ENCODE measurements at regions not wholly inside any gene's neighbourhood (a gene's known extent, or its start where the extent isn't known, plus 50 kb on each side); places are given as distances from the start of the nearest gene placed in this dataset.
A peak's percentile ranks its signal among the peaks of the same experiment; 100 is the strongest.
"Not testable (repeated sequence)": the region's sequence is repeated elsewhere in the genome, so short reads cannot be mapped to it uniquely, and the experiment has no call there.

- H3K36me3 ChIP-seq: not testable (repeated sequence)
Measured at GRCh38 chr15:21357056-21357455, 83.2 kb downstream of the POTEB3 start.

GRCh38 chr15:21355944-21356343, 84.4 kb downstream of the POTEB3 start:
- 69 to 76% methylated on average over 3 of the region's 6 CpGs for WGBS, 2 donors
- H3K4me3 ChIP-seq; H3K9me3 ChIP-seq; ATAC-seq; H3K4me1 ChIP-seq; intact Hi-C loops (cut with DNase I); DNase-seq; H3K27me3 ChIP-seq; H3K36me3 ChIP-seq; H3K27ac ChIP-seq: not testable (repeated sequence)

More at GRCh38 chr15:21357056-21357455, 83.2 kb downstream of the POTEB3 start:
- H3K27me3 ChIP-seq; intact Hi-C loops (cut with DNase I); H3K4me1 ChIP-seq; ATAC-seq; H3K9me3 ChIP-seq; H3K27ac ChIP-seq; H3K4me3 ChIP-seq; DNase-seq: not testable (repeated sequence)
- 47 to 100% methylated on average over 1 to 3 of the region's 6 CpGs for WGBS, 2 donors

- H3K9me3 ChIP-seq; H3K27me3 ChIP-seq; H3K27ac ChIP-seq; H3K4me1 ChIP-seq; intact Hi-C loops (cut with DNase I); DNase-seq; H3K36me3 ChIP-seq; H3K4me3 ChIP-seq; ATAC-seq: not testable (repeated sequence)
- 48% methylated on average over 4 of the region's 20 CpGs; no CpG with 5 or more reads in 1 of the 2 donors for WGBS, 2 donors
Measured at GRCh38 chr15:21354597-21354996, 85.7 kb downstream of the POTEB3 start.

- H3K4me1 ChIP-seq; intact Hi-C loops (cut with DNase I): not testable (repeated sequence)
Measured at GRCh38 chr15:21352670-21353318, 87.5 kb downstream of the POTEB3 start.

GRCh38 chr15:21344960-21345359, 95.3 kb downstream of the POTEB3 start:
- intact Hi-C loops (cut with DNase I); DNase-seq; H3K4me1 ChIP-seq; H3K27me3 ChIP-seq; H3K9me3 ChIP-seq; H3K27ac ChIP-seq; ATAC-seq; H3K36me3 ChIP-seq: not testable (repeated sequence)
- peak overlapping the region in 3 of 10 donors; percentile 23 to 33 (median 27) for H3K4me3 ChIP-seq
- WGBS, 2 donors: 25 to 38% methylated on average over 17 to 24 of the region's 47 CpGs

More at GRCh38 chr15:21352670-21353318, 87.5 kb downstream of the POTEB3 start:
- not testable (repeated sequence) for ATAC-seq, H3K4me3 ChIP-seq, H3K9me3 ChIP-seq, DNase-seq, H3K27me3 ChIP-seq, H3K36me3 ChIP-seq, H3K27ac ChIP-seq
- no CpG with 5 or more reads among the region's 40 CpGs for WGBS, 2 donors

GRCh38 chr15:21344500-21344899, 95.8 kb downstream of the POTEB3 start:
- WGBS, 2 donors: no CpG with 5 or more reads among the region's 41 CpGs
- H3K27me3 ChIP-seq; H3K36me3 ChIP-seq; DNase-seq; H3K4me3 ChIP-seq; H3K27ac ChIP-seq; intact Hi-C loops (cut with DNase I); H3K9me3 ChIP-seq; H3K4me1 ChIP-seq: not testable (repeated sequence)
- peak in 2 of 8 donors; percentile 69 to 75 for ATAC-seq

- H3K9me3 ChIP-seq; H3K27me3 ChIP-seq; ATAC-seq; intact Hi-C loops (cut with DNase I); H3K4me3 ChIP-seq; H3K36me3 ChIP-seq; DNase-seq; H3K4me1 ChIP-seq; H3K27ac ChIP-seq: not testable (repeated sequence)
- WGBS, 2 donors: no CpG with 5 or more reads among the region's 2 CpGs
Measured at GRCh38 chr15:21337028-21337427, 103.3 kb downstream of the POTEB3 start.

- DNase-seq (peak in 1 of 2 donors; percentile 17), ATAC-seq (peak in 7 of 8 donors; percentile 57 to 93 (median 81))
- H3K27me3 ChIP-seq; intact Hi-C loops (cut with DNase I); H3K27ac ChIP-seq; H3K36me3 ChIP-seq; H3K9me3 ChIP-seq; H3K4me1 ChIP-seq: not testable (repeated sequence)
- WGBS, 2 donors: 39 to 71% methylated on average over 5 to 30 of the region's 68 CpGs
- peak overlapping the region in 1 of 10 donors; percentile 5 for H3K4me3 ChIP-seq
Measured at GRCh38 chr15:21324720-21325460, 115.4 kb downstream of the POTEB3 start.

- intact Hi-C loops (cut with DNase I): not testable (repeated sequence)
Measured at GRCh38 chr15:21284353-21284752, 155.9 kb downstream of the POTEB3 start.

GRCh38 chr15:21283210-21283609, 157.1 kb downstream of the POTEB3 start:
- H3K36me3 ChIP-seq; H3K27me3 ChIP-seq; intact Hi-C loops (cut with DNase I); H3K27ac ChIP-seq; H3K4me3 ChIP-seq; H3K9me3 ChIP-seq; DNase-seq; H3K4me1 ChIP-seq: not testable (repeated sequence)
- ATAC-seq: peak in 1 of 8 donors; percentile 43
- WGBS, 2 donors: no CpG with 5 or more reads among the region's 1 CpG

More at GRCh38 chr15:21284353-21284752, 155.9 kb downstream of the POTEB3 start:
- H3K27ac ChIP-seq, H3K9me3 ChIP-seq, DNase-seq, H3K36me3 ChIP-seq, H3K27me3 ChIP-seq, H3K4me1 ChIP-seq, H3K4me3 ChIP-seq: not testable (repeated sequence)
- peak in 7 of 8 donors; percentile 58 to 82 (median 75) for ATAC-seq
- WGBS, 2 donors: 31 to 42% methylated on average over 1 of the region's 2 CpGs

- no CpG with 5 or more reads among the region's 3 CpGs for WGBS, 2 donors
- not testable (repeated sequence) for ATAC-seq
Measured at GRCh38 chr15:21280272-21280671, 160.0 kb downstream of the POTEB3 start.

More at GRCh38 chr15:21280272-21280671, 160.0 kb downstream of the POTEB3 start:
- H3K36me3 ChIP-seq; H3K27me3 ChIP-seq; H3K4me1 ChIP-seq; H3K4me3 ChIP-seq; intact Hi-C loops (cut with DNase I); H3K9me3 ChIP-seq; DNase-seq; H3K27ac ChIP-seq: not testable (repeated sequence)

Data from heart right ventricle (tissue), 16 donors.